Tibial nerve (tissue), 4 donors: ENCODE measurements at regions not wholly inside any gene's neighbourhood (a gene's known extent, or its start where the extent isn't known, plus 50 kb on each side); places are given as distances from the start of the nearest gene placed in this dataset.

Source experiments
- DNase-seq, 2 donors: peaks; one replicate each; pipeline ENCODE4 v3.0.0-alpha.2; 2019; ENCODE audit warnings: low spot score in 2 of 2
- H3K27ac ChIP-seq, 4 donors: fragments of 200-600 bp; sonication (generic) in 3 of 4; one replicate each; pipeline ENCODE4 v1.5.1; 2017 to 2019; ENCODE audit warnings: mild to moderate bottlenecking in 1 of 4
- H3K27me3 ChIP-seq, 2 donors: fragments of 200-600 bp; sonication (generic) in 1 of 2; one replicate each; pipeline versions ENCODE4 v1.5.1 to v1.6.0; 2017 to 2019
- H3K36me3 ChIP-seq, 3 donors: fragments of 200-600 bp; sonication (generic); one replicate each; pipeline ENCODE4 v1.5.1; 2018 to 2019
- H3K4me1 ChIP-seq, 4 donors: fragments of 200-600 bp; sonication (generic) in 3 of 4; one replicate each; pipeline ENCODE4 v1.5.1; 2017 to 2019
- H3K4me3 ChIP-seq, 4 donors: fragments of 200-600 bp; sonication (generic) in 3 of 4; one replicate each; pipeline ENCODE4 v1.5.1; 2017 to 2019; ENCODE audit warnings: mild to moderate bottlenecking in 1 of 4, moderate library complexity in 1 of 4
- H3K9me3 ChIP-seq, 4 donors: fragments of 200-600 bp; sonication (generic) in 3 of 4; one replicate each; pipeline ENCODE4 v1.5.1; 2017 to 2019
- CTCF ChIP-seq, 5 experiments: fragments of 200-600 bp in 3 of 5; fragments of 450-650 bp in 2 of 5; sonication (generic) in 3 of 5; IDR thresholded peaks; one replicate each; pipeline ENCODE4 v1.5.1; 2016 to 2019; ENCODE audit warnings: antibody characterized with exemption in 5 of 5, mild to moderate bottlenecking in 3 of 5, moderate library complexity in 2 of 5
- EP300 ChIP-seq, 2 donors: sonication (generic); formaldehyde crosslinking; IDR thresholded peaks; one replicate each; pipeline ENCODE4 v1.6.1; 2017; ENCODE audit warnings: antibody characterized with exemption in 2 of 2, mild to moderate bottlenecking in 1 of 2
- POLR2A ChIP-seq, 2 donors: fragments of 450-650 bp; IDR thresholded peaks; one replicate each; pipeline ENCODE4 v1.6.1; 2017; ENCODE audit warnings: antibody characterized with exemption in 2 of 2, mild to moderate bottlenecking in 2 of 2, moderate library complexity in 2 of 2
- WGBS, 2 donors: methylation state at CpG; one replicate each; pipeline ENCODE4 v1.1.5; 2018; 5-methylcytosine and 5-hydroxymethylcytosine counted together

GRCh38 chr1:218548764-218549163 lies 203.6 kb downstream of the TGFB2 start:
- H3K36me3 ChIP-seq, result no peaks in the 10 kb centered on the region
- no peaks in the 10 kb centered on the region for H3K9me3 ChIP-seq
- TF ChIP-seq CTCF (IDR thresholded peaks at IDR 0.05) (no peak), POLR2A (IDR thresholded peaks at IDR 0.05) (no peak), EP300 (IDR thresholded peaks at IDR 0.05) (no peak)
- H3K27me3 ChIP-seq, result no peaks in the 10 kb centered on the region
- H3K27ac ChIP-seq, result no peak overlapping the region
- H3K4me1 ChIP-seq, result no peaks in the 10 kb centered on the region
- 96 to 97% methylated on average over 4 of the region's 4 CpGs for WGBS, 2 donors
- no peak for DNase-seq
- H3K4me3 ChIP-seq, result no peak overlapping the region

DNA sequence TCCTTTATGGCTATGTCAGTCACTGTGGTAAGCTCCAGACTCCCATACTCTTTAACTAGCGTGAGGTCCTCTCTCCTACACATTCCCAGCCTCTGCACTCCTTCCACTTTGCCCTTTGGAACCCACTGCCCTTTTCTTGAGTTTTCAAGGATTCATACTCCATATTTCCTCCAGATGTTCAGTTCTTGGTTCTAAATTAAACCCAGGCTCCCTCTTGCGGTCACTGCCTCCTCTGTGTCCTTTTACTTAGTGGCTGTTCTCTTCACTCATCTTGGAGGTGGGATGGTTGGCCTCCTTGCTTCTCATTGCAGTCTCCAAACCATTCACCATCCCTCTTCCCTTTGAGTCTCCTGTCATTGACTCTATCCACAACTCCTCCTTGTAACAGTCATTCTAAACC lies 208.1 kb downstream of the TGFB2 start:
- Histone ChIP-seq H3K4me3 (no peak overlapping the region), H3K36me3 (no peaks in the 10 kb centered on the region), H3K27ac (no peak overlapping the region), H3K9me3 (no peaks in the 10 kb centered on the region), H3K4me1 (peaks cover 0 to 7% (median 3%) of the 10 kb centered on the region in 4 donors), H3K27me3 (no peaks in the 10 kb centered on the region)
- no peak for TF ChIP-seq EP300 (IDR thresholded peaks at IDR 0.05)
- TF ChIP-seq POLR2A (IDR thresholded peaks at IDR 0.05), result no peak
- no peak for TF ChIP-seq CTCF (IDR thresholded peaks at IDR 0.05)
- no peak for DNase-seq
- WGBS, 2 donors, result 80 to 86% methylated on average over 2 of the region's 2 CpGs

DNA sequence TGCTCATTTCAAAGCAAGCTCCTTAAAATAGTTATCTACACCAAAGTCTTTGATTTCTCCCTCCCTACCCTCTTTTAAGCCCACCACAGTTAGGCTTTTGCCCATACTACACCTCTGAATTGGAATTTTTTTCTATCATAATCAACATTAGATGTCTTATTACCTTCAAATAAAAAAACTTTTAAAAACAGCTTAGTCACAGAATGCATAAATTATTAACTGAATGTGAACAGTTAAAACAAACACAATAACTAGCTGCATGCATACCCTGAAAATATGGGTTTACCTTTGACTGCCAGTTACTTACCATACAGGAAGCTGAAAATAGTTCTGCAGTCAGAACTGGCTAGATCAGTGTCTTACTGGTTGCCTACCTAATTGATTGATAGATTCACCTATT lies 210.9 kb downstream of the TGFB2 start:
- H3K4me3 ChIP-seq, result no peak overlapping the region
- DNase-seq, result no peak
- peaks cover 0 to 10% (median 3%) of the 10 kb centered on the region in 4 donors for H3K4me1 ChIP-seq
- no peaks in the 10 kb centered on the region for H3K9me3 ChIP-seq
- H3K36me3 ChIP-seq, result no peaks in the 10 kb centered on the region
- no peaks in the 10 kb centered on the region for H3K27me3 ChIP-seq
- H3K27ac ChIP-seq, result no peak overlapping the region
- TF ChIP-seq EP300 (IDR thresholded peaks at IDR 0.05), result no peak
- no peak for TF ChIP-seq CTCF (IDR thresholded peaks at IDR 0.05)
- TF ChIP-seq POLR2A (IDR thresholded peaks at IDR 0.05), result no peak

DNA sequence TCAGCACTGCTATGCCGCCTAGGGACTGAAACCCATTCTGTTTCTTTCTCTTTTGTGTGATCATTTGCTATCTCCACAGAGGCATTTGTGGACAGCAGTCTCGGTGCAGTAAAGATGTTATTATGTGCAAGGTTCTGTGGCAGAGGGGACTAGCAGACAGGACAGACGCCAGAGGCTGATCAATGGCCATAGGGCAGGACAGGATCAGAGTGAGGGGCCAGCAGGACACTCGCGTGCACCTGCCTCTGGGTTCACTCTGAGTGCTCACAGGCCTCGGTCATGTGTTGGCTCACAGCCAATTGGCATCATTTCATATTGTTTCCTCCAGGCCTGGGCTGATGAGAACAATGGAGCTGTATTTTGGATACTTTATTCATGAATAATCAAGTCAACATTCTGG lies 212.6 kb downstream of the TGFB2 start:
- no peak overlapping the region for H3K27ac ChIP-seq
- H3K4me1 ChIP-seq, result peaks cover 0 to 10% (median 3%) of the 10 kb centered on the region in 4 donors
- no peak overlapping the region for H3K4me3 ChIP-seq
- no peaks in the 10 kb centered on the region for H3K36me3 ChIP-seq
- TF ChIP-seq CTCF (IDR thresholded peaks at IDR 0.05), result no peak
- no peak for TF ChIP-seq POLR2A (IDR thresholded peaks at IDR 0.05)
- TF ChIP-seq EP300 (IDR thresholded peaks at IDR 0.05), result no peak
- H3K27me3 ChIP-seq, result no peaks in the 10 kb centered on the region
- H3K9me3 ChIP-seq, result no peaks in the 10 kb centered on the region
- no peak for DNase-seq
- 26 to 27% methylated on average over 6 of the region's 6 CpGs for WGBS, 2 donors

DNA sequence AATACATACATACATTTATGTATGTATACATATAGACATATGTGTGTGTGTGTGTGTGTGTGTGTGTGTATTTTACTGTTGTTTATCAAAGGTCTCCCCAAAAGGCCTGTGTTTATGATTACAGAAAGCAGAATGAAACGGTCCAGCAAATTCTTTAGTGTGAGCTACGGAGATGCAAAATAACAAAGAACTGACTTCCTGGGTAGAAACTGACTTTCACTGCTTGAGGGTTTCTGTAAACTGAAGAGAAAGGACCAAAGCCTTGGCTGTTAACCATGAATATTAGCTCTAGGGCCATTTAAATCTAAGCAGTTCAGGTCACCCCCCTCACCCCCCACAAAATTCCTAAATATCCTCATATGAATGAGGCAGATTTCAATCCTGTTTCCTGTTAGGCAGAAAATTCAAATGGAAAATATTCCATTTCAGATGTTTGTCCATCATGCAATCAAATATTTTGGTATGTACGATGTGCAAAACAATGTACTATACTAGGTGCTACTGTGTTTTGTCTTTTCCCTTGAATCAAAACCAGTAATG lies 213.2 kb downstream of the TGFB2 start:
- Histone ChIP-seq H3K27me3 (no peaks in the 10 kb centered on the region), H3K27ac (no peak overlapping the region), H3K4me3 (no peak overlapping the region), H3K9me3 (no peaks in the 10 kb centered on the region), H3K4me1 (peaks cover 0 to 10% (median 3%) of the 10 kb centered on the region in 4 donors), H3K36me3 (no peaks in the 10 kb centered on the region)
- 38 to 43% methylated on average over 3 of the region's 3 CpGs for WGBS, 2 donors
- no peak for TF ChIP-seq POLR2A (IDR thresholded peaks at IDR 0.05)
- no peak for TF ChIP-seq EP300 (IDR thresholded peaks at IDR 0.05)
- TF ChIP-seq CTCF (IDR thresholded peaks at IDR 0.05), result no peak
- DNase-seq, result no peak
